HUES6 (cell line): ENCODE measurements at regions not wholly inside any gene's neighbourhood (a gene's known extent, or its start where the extent isn't known, plus 50 kb on each side); places are given as distances from the start of the nearest gene placed in this dataset.

ENCODE experiments used
- H3K27ac ChIP-seq: 2 replicates; pipeline ENCODE4 v1.7.0; 2013; ENCODE audit warnings: low read depth, mild to moderate bottlenecking, low read length, inconsistent platforms
- H3K27me3 ChIP-seq: 2 replicates; pipeline ENCODE4 v1.6.1; 2013; ENCODE audit warnings: low read length; ENCODE audit not compliant: control insufficient read depth, insufficient read depth
- H3K36me3 ChIP-seq: 2 replicates; pipeline ENCODE4 v1.6.1; 2013; ENCODE audit warnings: low read length; ENCODE audit not compliant: control insufficient read depth, insufficient read depth
- H3K4me1 ChIP-seq: 2 replicates; pipeline ENCODE4 v1.6.1; 2013; ENCODE audit warnings: low read length; ENCODE audit not compliant: control insufficient read depth, insufficient read depth
- H3K4me3 ChIP-seq: 2 replicates; pipeline ENCODE4 v1.5.1; 2013; ENCODE audit warnings: low read depth, low read length
- H3K9ac ChIP-seq: one replicate; pipeline ENCODE4 v1.6.1; 2013; ENCODE audit warnings: mild to moderate bottlenecking, low read length
- H3K9me3 ChIP-seq: 2 replicates; pipeline ENCODE4 v1.6.1; 2013; ENCODE audit warnings: low read depth, low read length; ENCODE audit not compliant: control insufficient read depth, insufficient read depth

DNA sequence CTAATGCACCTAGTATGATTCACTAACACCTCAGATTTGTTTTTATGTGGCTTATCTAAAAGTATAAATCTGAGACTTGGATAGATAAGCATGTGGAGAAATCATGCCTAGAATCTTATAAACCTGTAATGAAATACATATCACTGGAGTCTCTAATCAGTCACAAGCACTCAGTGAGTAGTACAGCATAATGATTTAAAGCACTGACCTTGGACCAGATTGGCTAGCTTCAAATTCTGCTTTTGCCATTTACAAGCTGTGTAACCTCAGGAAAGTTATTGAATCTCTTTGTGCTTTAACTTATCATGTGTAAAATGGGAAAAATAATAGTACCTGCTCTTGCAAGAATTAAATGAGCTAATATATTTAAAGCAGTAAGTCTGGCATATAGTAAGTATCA, 61.2 kb upstream of the ALDH1A1 start:
- no peak overlapping the region for H3K9ac ChIP-seq
- H3K27ac ChIP-seq, result no peak overlapping the region
- H3K27me3 ChIP-seq, result no peaks in the 10 kb centered on the region
- H3K4me1 ChIP-seq, result no peaks in the 10 kb centered on the region
- H3K36me3 ChIP-seq, result no peaks in the 10 kb centered on the region
- no peak overlapping the region for H3K4me3 ChIP-seq
- H3K9me3 ChIP-seq, result 0 out of 2 replicates have a peak, but pooled peaks cover 4% of the 10 kb centered on the region

DNA sequence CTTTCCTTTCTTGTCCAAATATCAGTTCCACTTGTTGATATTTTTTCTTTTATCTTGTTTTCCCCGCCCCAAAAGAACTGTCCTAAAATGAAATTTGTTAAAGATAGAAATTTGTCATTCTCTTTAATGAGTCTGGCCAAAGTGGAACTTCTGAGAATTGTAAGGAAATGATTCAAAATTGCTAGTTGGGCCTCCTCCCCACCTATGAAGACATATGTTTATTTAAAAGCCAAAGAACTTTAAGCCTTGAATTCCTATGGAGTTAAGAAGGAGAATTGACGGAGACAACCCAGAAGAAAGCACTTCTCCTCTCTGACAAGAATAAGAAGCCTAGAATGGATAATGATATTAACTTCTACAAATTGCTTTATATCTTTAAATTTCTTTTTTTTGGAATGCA, 59.1 kb upstream of the ALDH1A1 start:
- H3K36me3 ChIP-seq, result no peaks in the 10 kb centered on the region
- no peaks in the 10 kb centered on the region for H3K4me1 ChIP-seq
- H3K27ac ChIP-seq, result no peak overlapping the region
- H3K27me3 ChIP-seq, result no peaks in the 10 kb centered on the region
- H3K4me3 ChIP-seq, result no peak overlapping the region
- no peak overlapping the region for H3K9ac ChIP-seq
- no peaks in the 10 kb centered on the region for H3K9me3 ChIP-seq

GRCh38 chr9:73011181-73011750, 58.4 kb upstream of the ALDH1A1 start:
- Histone ChIP-seq H3K27me3 (no peaks in the 10 kb centered on the region), H3K27ac (no peak overlapping the region), H3K9me3 (no peaks in the 10 kb centered on the region), H3K9ac (no peak overlapping the region), H3K4me3 (no peak overlapping the region), H3K4me1 (no peaks in the 10 kb centered on the region), H3K36me3 (no peaks in the 10 kb centered on the region)

DNA sequence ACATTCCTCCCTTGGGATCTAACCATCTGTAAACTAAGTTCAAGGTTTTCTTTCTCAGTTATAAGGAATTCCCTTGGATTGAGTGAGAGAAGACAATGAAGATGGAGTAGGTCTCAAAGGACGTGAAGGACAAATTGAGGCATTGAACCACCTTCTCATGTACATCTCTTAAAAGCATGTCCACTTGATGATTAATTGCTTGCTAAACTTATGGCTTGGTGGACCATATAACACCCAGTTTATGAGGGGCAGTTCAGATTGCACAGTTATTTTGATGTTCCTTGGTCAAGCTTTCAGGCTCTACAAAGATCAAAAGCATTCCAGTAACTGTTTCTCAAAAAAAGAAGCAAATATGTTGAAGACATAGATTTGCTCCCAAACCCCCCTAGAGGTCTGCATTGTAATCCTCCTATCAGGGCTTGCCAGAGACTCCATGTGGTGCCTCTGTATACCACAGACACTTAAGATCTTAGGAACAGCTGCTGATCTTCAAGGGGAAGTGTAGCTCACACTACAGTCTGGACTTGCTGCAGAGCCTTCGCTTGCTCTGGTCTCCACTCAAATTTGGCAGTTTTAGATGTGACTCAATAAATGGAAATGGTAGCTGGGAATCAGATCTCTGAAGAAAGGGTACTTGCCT, 56.9 kb upstream of the ALDH1A1 start:
- no peak overlapping the region for H3K4me3 ChIP-seq
- H3K27ac ChIP-seq, result no peak overlapping the region
- no peaks in the 10 kb centered on the region for H3K36me3 ChIP-seq
- no peaks in the 10 kb centered on the region for H3K27me3 ChIP-seq
- no peaks in the 10 kb centered on the region for H3K9me3 ChIP-seq
- H3K4me1 ChIP-seq, result no peaks in the 10 kb centered on the region
- H3K9ac ChIP-seq, result no peak overlapping the region

GRCh38 chr9:73007966-73008672, 55.3 kb upstream of the ALDH1A1 start:
- Histone ChIP-seq H3K36me3 (no peaks in the 10 kb centered on the region), H3K9me3 (no peaks in the 10 kb centered on the region), H3K9ac (no peak overlapping the region)

DNA sequence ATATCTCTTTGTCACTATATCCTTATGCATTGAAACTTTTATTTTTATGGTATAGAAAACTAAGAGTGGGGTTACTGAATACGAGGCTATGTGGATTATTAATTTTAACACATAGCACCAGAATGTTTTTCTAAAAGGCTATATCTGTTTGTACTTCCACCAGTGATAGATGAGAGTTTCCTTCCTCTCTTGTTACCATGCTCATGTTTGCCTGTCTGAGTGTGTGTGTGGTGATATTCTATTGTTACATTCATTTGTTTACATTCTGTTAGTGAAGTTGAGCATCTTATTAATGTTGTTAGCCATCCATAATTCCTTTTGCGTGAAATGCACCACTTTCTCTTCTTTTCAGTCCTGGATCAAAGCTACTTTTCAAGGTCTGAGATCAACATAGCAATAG, 54.1 kb upstream of the ALDH1A1 start:
- Histone ChIP-seq H3K36me3 (no peaks in the 10 kb centered on the region), H3K4me3 (no peak overlapping the region), H3K4me1 (no peaks in the 10 kb centered on the region), H3K9me3 (no peaks in the 10 kb centered on the region), H3K27me3 (no peaks in the 10 kb centered on the region), H3K27ac (no peak overlapping the region), H3K9ac (no peak overlapping the region)

More at GRCh38 chr9:73007966-73008672, 55.3 kb upstream of the ALDH1A1 start:
- Histone ChIP-seq H3K4me1 (no peaks in the 10 kb centered on the region), H3K27ac (no peak overlapping the region), H3K4me3 (no peak overlapping the region), H3K27me3 (no peaks in the 10 kb centered on the region)
